GM18517 (cell line): ENCODE measurements at regions not wholly inside any gene's neighbourhood (a gene's known extent, or its start where the extent isn't known, plus 50 kb on each side); places are given as distances from the start of the nearest gene placed in this dataset.

Experiments used
- ATAC-seq: cut with Tn5 transposase; IDR thresholded peaks from one replicate; pipeline ENCODE4 v1.9.1; 2021; ENCODE audit warnings: mild to moderate bottlenecking, moderate library complexity; ENCODE audit not compliant: unreplicated experiment

DNA sequence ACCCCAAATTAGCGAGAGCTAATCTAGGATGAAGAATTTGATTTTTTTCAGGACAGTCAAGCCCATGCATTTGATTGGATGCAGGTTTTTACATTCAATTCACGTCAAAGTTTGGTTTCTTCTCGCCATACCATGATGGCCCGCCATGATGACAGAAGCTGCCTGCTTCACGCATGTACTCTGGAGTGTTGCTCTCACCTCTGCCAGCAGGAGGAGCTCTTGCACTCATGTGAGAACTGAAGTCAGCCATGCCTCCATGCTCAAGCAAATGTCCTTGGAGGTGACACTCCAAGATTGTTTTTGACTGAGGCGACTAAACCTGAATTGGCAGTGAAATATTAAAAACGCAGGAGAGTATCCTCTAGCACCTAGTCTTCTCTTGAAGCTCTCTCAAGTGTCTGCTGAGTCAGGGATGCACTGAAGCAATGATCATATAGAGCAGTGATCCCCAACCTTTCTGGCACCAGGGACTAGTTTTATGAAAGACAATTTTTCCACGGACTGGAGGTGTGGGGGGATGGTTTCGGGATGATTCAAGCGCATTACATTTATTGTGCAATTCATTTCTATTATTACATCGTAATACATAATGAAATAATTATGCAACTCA lies 120.9 kb downstream of the SAMMSON start:
- peak; percentile 99 for ATAC-seq

DNA sequence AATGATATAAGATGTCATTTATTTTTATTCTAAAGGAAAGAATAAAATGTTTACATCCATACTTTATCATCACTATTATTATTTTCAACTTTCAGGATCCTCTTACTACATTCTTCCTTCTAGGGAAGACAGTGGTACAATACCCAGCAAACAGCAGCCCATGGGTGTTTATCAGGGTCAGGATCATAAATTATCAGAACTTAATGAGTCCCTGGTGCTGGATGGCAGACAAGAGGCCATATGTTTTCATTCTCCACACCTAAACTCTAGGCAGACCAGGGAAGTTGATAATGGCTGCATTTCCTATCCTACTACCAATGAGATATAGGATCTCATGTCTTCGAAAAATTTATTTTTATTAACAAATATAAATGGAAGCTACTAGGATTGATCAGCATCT lies 127.7 kb downstream of the SAMMSON start:
- no peak for ATAC-seq

- no peak for ATAC-seq
Observed at GRCh38 chr3:70137366-70137765, 137.8 kb downstream of the SAMMSON start.

GRCh38 chr3:70138606-70139005 lies 139.1 kb downstream of the SAMMSON start:
- no peak for ATAC-seq
